GM21786 (cell line): ENCODE measurements at regions not wholly inside any gene's neighbourhood (a gene's known extent, or its start where the extent isn't known, plus 50 kb on each side); places are given as distances from the start of the nearest gene placed in this dataset.
"Not testable (repeated sequence)": the region's sequence is repeated elsewhere in the genome, so short reads cannot be mapped to it uniquely, and the experiment has no call there.

Experiments
- ATAC-seq: cut with Tn5 transposase; IDR thresholded peaks from one replicate; pipeline ENCODE4 v1.9.1; 2021; ENCODE audit not compliant: unreplicated experiment

- ATAC-seq: no peak
Measured at GRCh38 chr2:192560326-192560725, 365.6 kb upstream of the TMEFF2 start.

DNA sequence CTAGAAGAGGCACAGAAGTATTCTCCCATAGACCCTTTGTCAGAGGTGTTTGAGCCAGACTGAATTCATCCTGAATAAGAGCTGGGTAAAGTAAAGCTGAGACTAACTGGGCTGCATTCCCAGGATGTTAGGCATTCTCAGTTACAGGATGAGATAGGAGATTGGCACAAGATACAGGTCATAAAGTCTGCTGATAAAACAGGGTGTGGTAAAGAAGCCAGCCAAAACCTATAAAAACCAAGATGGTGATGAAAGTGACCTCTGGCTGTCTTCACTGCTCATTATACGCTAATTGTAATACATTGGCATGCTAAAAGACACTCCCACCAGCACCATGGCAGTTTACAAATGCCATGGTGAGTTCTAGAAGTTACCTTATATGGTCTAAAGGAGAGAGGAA lies 364.9 kb upstream of the TMEFF2 start:
- no peak for ATAC-seq

GRCh38 chr2:192558637-192559036 lies 363.9 kb upstream of the TMEFF2 start:
- no peak for ATAC-seq

DNA sequence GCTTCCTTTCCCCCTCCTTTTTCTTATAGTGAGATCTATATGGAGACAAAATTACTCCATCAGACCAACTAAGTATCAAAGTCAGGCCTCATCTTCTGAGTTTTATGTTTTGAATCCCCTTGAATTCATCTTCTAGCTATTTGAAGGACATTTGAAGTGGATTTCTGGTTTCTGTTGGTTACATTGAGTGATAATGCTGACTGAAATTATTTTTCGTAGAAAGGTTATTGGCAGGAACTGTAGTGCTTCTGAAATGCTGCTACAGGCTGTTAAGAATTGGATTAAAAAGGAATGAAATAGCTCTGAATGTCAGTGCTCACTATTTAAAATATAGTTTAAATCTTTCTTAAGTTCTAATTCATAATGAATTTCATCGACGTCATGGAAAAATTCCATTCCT lies 361.0 kb upstream of the TMEFF2 start:
- ATAC-seq: no peak

- no peak for ATAC-seq
Measured at GRCh38 chr2:192551760-192552159, 357.0 kb upstream of the TMEFF2 start.

- ATAC-seq: no peak
Measured at GRCh38 chr2:192546565-192546964, 351.8 kb upstream of the TMEFF2 start.

- no peak for ATAC-seq
Measured at GRCh38 chr2:192544371-192544955, 349.7 kb upstream of the TMEFF2 start.

GRCh38 chr2:192542148-192543066 lies 347.7 kb upstream of the TMEFF2 start:
- not testable (repeated sequence) for ATAC-seq

DNA sequence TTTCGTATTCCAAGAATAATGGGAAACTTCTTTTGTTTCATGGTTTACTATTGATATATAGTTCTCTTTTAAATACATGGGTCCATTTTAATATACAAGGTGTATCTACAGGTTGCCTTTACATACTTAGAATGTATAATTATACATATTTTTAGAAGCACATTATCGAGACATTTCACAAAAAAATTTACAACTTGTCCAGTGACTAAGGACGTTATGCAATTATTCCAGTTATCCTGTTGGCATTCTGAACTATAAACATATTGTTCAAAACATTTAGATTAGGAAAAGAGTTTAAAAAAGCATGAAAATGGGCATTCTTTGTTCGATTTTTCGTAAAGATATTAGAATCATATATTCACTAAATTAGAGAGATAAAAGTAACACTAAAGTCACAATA lies 344.6 kb upstream of the TMEFF2 start:
- ATAC-seq: no peak

GRCh38 chr2:192536922-192537624 lies 342.3 kb upstream of the TMEFF2 start:
- ATAC-seq: no peak

- ATAC-seq: no peak
Measured at GRCh38 chr2:192535956-192536921, 341.5 kb upstream of the TMEFF2 start.

GRCh38 chr2:192534072-192534471 lies 339.3 kb upstream of the TMEFF2 start:
- ATAC-seq: no peak

- not testable (repeated sequence) for ATAC-seq
Measured at GRCh38 chr2:192524642-192525251, 330.0 kb upstream of the TMEFF2 start.

DNA sequence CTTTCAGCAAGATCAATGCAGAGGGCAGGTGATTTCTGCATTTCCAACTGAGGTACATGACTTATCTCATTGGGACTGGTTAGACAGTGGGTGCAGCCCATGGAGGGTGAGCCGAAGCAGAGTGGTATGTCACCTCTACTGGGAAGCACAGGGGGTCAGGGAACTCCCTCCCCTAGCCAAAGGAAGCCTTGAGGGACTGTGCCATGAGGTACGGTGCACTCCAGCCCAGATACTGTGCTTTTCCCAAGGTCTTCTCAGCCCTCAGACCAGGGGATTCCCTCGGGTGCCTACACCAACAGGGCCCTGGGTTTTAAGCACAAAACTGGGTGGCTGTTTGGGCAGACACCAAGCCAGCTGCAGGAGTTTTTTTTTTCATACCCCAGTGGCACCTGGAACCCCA lies 329.5 kb upstream of the TMEFF2 start:
- not testable (repeated sequence) for ATAC-seq

DNA sequence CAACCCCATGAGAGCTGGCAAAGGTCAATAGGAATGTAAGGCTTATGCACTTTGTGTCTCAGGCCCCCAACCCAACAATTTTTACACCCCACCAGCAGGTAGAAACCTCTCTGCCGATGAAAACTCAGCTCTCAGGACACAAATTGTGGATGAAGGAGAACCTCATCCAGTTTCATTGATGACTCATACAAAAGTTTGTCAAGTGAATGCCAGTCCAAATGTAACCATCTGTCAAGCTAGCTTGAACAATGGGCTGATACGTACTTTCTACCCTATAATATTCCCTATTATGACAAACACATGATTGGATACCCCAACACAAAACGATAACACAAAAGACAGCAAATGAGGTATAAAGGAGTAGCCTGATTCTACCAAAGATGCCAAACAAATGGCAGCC lies 321.2 kb upstream of the TMEFF2 start:
- ATAC-seq: no peak

DNA sequence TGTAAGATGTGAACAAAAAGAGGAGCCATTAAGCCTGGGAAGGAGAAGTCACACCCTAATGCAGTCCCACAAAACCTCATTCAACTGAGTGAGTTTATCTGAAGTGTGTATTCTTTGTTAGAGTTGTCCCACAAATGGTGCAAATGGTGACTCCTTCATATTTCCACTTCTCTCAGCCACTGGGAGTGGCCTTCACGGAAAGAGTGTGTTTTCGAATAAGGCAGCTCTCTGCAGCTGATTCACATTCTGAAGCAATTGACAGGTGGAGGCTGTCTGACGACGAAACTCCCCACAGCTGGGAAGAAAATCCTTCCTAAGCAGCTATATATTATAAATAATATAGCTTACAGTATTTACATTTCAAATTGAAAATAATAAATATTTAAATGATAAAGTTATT lies 318.8 kb upstream of the TMEFF2 start:
- no peak for ATAC-seq

DNA sequence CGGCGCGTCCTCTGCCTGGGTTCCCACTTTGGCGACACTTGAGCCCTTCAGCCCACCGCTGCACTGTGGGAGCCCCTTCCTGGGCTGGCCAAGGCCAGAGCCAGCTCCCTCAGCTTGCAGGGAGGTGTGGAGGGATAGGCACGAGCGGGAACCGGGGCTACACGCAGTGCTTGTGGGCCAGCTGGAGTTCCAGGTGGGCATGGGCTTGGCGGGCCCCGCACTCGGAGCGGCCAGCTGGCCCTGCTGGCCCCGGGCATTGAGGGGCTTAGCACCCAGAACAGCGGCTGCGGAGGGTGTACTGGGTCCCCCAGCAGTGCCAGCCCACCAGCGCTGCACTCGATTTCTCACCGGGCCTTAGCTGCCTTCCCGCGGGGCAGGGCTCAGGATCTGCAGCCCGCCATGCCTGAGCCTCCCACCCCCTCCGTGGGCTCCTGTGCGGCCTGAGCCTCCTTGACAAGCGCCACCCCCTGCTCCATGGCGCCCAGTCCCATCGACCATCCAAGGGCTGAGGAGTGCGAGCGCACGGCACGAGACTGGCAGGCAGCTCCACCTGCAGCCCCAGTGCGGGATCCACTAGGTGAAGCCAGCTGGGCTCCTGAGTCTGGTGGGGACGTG lies 313.2 kb upstream of the TMEFF2 start:
- not testable (repeated sequence) for ATAC-seq

- peak; percentile 85 for ATAC-seq
Measured at GRCh38 chr2:192500550-192501200, 305.9 kb upstream of the TMEFF2 start.

DNA sequence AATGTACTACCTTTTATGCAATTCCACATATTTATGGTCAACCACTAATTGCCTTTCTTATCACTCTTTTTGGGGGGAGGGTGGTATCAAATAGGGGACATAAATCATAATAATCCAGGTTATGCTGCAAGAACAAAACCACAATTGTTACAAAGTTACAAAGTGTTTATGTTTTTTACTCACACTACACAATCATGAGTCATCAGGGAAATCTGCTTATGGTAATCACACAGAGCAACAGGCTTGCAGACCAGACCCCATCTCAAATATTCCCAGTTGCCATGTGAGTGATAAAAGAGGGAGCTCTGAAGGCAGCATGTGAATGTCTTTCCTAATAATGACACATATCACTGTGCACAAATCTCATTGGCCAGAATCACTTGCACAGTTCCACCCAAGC lies 304.7 kb upstream of the TMEFF2 start:
- no peak for ATAC-seq
